Skin epidermis (tissue), 12 donors: ENCODE measurements at regions not wholly inside any gene's neighbourhood (a gene's known extent, or its start where the extent isn't known, plus 50 kb on each side); places are given as distances from the start of the nearest gene placed in this dataset.

ENCODE experiments used
- H3K27ac ChIP-seq, 21 experiments: fragments of 200-600 bp; sonication (generic) in 11 of 21; one replicate each; pipeline ENCODE4 v1.5.0; 2020; ENCODE audit warnings: mild to moderate bottlenecking in 3 of 21, inconsistent platforms in 2 of 21, moderate library complexity in 2 of 21
- H3K4me3 ChIP-seq, 7 experiments: fragments of 200-600 bp; sonication (generic) in 2 of 7; one replicate each; pipeline ENCODE4 v1.5.0; 2020; ENCODE audit warnings: inconsistent platforms in 2 of 7, mild to moderate bottlenecking in 2 of 7, moderate library complexity in 1 of 7

DNA sequence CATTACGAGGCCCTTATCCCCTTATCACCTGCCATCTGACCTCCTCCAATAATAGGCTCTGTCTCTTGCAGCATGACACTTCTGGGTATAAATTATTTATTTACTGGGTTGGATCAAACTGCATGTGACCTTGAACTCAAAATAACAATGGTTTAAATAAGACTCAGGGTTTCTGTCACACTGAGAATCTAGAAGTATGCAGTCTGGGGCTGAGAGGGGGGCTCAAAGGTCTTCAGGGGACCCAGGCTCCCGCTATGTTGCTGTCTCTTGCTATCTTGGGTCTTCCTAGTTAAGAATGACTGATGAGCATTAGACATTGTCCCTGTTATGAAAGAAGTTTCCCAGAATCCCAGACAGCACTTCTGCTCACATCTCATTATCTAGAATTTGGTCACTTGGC lies 133.5 kb downstream of the URB2 start:
- Histone ChIP-seq H3K4me3 (no peak overlapping the region), H3K27ac (no peak overlapping the region)

DNA sequence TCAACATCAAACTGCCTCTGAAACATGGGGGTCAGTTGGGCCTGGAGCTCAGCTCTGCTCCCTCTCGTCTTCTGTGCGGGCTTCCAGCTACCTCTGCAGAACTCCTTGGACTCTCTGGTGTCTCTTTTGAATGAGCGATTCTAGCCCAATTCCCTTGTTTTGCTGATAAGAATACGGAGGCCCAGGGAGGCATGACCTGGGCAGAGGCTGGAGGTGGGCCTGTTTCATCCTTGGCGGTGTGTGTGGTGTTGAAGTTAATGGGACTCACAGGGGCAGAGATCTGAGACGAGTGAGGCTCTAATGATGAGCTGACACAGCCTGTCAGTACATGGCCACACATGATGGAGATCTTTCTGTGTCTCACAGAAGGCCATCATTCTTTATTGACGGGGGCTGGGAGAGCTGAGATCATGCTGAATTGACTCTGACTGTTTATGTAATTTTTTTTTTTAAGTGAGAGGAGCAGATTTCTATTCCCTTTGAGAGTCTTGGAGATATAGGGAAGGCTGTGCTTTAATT lies 134.5 kb downstream of the URB2 start:
- no peak overlapping the region for H3K27ac ChIP-seq
- H3K4me3 ChIP-seq = no peak overlapping the region

DNA sequence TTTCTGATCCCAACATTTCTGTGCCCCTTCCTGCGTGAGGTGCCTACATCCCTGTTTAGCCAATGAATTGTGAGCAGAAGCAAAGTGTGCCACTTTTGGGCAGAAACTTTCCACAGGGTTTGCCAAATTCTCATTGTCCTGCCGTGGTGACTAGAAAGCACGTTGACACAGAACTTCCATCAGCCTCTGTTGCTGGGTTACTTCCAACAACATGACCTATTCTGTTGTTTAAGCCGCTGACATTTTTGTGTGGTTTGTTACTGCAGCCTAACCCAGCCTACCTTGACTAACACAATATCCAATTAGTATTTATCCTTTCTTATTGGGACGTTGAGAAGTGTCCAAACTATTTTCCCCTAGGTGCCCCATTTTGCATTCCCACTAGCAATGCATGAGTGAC lies 136.8 kb downstream of the URB2 start:
- Histone ChIP-seq H3K27ac (no peak overlapping the region), H3K4me3 (no peak overlapping the region)

DNA sequence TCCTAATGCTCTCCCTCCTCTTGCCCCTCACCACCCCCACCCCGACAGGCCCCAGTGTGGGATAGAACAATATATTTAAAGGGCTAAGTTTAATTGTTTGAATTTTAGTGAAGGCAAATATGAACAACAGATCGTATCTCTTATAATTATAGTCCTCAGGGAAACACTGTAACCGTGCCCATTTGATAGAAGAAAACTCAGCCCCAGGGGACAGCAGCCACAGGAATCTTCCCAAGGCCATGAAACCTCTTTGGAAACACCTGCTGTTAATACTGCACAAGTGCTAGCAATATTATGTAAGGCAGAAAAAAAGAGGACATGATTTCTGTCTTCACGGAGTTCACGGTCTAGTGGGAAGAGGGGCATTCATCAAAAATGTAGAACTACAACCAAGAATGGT lies 142.2 kb downstream of the URB2 start:
- Histone ChIP-seq H3K27ac (no peak overlapping the region), H3K4me3 (no peak overlapping the region)

DNA sequence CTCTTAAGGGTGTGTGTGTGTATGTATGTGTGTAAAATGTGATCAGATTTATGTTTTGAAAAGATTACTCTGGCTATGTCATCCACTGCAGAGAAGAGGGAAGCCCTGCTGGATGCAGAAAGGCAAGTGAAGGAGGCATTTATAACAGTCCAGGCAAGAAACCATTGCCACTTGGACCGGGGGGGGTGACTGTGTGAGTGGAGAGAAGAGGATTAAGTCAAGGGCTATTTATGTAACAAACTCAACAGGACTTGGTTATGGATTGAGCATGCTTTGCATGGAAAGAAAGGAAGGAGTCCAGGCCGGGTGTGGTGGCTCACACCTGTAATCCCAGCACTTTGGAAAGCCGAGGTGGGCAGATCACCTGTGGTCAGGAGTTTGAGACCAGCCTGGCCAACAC lies 143.0 kb downstream of the URB2 start:
- H3K4me3 ChIP-seq = no peak overlapping the region
- no peak overlapping the region for H3K27ac ChIP-seq

DNA sequence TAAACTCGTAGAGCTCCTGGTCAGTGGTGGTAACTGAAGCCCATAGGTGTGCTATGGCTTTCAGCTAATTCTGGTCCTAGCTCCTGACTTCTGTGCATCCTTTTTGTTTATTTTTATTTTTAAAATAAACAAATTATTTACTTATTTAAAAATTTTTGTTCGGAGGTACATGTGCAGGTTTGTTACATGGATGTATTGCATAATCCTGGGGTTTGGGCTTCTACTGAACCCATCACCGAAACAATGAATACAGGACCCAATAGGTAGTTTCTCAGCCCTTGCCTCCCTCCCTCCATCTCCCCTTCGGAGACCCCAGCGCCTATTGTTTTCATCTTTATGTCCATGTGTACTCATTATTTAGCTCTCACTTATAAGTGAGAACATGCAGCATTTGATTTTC lies 143.8 kb downstream of the URB2 start:
- no peak overlapping the region for H3K4me3 ChIP-seq
- no peak overlapping the region for H3K27ac ChIP-seq

DNA sequence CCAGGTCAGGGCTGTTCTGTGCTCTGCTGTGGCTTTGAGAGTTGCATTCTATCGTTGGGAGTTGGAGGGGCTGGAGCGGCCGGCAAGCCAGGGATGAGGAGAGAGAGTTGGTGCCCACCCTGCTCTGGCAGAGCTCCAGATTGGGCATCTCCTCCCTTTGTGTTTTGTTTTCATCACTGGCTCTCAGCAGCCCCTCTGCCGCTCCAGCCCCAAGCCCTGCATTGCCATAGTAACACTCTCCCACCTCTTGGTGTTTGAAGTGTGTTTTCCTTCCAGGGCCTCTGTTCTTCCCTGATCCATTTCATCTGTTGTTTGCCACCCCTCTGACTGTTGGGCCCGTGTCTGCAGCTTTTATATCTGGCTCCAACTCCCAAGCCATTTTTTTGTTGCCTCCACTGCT lies 152.7 kb downstream of the URB2 start:
- Histone ChIP-seq H3K27ac (no peak overlapping the region), H3K4me3 (no peak overlapping the region)

DNA sequence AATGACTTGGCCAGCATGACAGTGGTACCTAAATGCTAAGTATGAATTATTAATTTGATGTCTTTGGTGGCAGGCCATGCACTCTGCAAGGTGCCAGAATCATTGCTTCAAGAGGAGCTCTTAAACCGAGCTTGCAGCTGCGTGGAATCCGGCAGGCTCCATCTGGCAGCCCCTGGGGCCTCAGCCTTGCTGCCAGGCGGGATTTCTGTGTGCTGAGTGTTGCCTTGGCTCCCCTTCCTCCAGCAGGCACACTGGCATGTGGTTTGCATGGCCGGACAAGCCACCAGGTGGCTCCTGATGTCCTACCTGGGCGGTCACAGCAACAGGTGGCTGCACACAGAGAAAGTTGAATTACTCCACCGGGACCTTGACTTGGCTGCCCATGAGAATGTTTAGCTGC lies 155.4 kb downstream of the URB2 start:
- Histone ChIP-seq H3K27ac (no peak overlapping the region), H3K4me3 (no peak overlapping the region)

DNA sequence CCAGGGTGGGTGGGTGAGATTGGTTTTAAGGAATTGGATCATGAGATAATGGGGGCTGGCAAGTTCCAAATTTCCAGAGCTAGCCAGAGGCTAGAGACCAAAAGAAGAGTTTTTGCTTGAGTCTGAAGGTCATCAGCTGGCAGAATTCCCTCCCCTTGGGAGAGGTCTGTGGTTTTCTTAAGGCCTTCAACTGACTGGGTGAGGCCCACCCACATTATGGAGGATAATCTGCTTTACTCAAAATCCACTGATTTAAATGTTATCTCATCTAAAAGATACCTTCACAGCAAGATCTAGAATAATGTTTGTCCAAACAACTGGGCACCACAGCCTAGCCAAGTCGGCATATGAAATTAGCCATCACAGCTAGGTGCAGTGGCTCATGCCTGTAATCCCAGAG lies 156.4 kb downstream of the URB2 start:
- no peak overlapping the region for H3K27ac ChIP-seq
- no peak overlapping the region for H3K4me3 ChIP-seq

DNA sequence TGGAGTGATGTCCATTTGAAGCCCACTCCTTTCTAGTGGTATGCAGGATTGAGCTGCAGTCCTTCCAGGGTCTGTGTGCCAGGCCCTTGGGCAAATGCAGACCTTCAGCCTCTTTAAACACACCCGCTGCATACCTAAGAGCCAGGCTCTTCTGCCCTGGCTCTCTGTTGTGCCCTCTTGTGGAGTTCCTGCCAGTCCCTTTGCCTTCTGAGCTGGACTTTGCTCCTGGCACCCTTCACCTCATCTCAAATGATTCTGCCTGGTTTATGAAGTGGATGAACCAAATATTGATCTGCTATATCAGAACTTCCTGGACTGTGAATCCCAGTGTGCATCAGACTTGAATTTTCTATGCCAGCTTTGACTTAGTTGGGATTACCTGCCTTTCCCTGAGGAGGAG lies 158.8 kb downstream of the URB2 start:
- no peak overlapping the region for H3K27ac ChIP-seq
- no peak overlapping the region for H3K4me3 ChIP-seq

DNA sequence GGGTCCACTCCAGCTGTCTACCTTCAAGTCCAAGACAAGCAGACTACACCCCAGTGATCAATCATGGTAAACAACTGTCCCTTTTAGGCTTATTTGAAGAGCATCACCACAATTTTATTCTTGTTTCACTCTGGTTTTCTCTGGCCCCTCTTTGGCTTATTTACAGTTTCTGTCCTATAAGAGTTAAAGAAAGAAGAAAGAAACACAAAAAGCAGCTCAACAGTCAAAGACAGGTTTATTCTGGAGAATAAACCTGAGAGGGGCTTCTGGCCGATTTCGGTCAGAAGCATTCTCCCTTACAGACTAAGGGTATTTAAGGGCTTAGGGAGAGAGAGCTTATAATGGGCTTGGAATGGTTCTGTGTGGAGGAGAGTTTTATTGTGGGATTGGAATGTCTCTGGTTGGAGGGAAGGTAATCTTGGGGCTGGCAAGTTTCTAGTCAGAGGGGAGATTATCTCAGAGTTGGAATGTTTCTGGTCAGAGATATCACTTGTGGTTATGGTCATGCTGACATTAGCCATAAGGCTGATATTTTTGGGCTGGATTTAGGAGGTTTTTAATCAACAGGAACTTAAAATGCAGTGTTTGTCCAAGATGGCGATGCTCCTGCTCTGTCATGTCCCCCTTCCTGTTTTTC lies 161.0 kb downstream of the URB2 start:
- no peak overlapping the region for H3K27ac ChIP-seq
- H3K4me3 ChIP-seq = no peak overlapping the region

DNA sequence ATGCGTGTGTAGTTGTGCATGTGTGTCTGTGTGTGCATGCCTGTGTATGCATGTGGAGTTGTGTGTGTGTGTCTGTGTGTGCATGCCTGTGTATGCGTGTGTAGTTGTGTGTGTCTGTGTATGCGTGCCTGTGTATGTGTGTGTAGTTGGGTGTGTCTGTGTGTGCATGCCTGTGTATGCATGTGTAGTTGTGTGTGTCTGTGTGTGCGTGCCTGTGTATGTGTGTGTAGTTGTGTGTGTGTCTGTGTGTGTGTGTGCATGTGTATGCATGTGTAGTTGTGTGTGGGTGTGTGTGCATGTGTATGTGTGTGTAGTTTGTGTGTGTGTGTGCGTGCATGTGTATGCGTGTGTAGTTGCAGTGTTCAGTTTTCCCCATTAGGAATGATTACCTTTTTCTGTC lies 162.0 kb downstream of the URB2 start:
- Histone ChIP-seq H3K27ac (no peak overlapping the region), H3K4me3 (no peak overlapping the region)

DNA sequence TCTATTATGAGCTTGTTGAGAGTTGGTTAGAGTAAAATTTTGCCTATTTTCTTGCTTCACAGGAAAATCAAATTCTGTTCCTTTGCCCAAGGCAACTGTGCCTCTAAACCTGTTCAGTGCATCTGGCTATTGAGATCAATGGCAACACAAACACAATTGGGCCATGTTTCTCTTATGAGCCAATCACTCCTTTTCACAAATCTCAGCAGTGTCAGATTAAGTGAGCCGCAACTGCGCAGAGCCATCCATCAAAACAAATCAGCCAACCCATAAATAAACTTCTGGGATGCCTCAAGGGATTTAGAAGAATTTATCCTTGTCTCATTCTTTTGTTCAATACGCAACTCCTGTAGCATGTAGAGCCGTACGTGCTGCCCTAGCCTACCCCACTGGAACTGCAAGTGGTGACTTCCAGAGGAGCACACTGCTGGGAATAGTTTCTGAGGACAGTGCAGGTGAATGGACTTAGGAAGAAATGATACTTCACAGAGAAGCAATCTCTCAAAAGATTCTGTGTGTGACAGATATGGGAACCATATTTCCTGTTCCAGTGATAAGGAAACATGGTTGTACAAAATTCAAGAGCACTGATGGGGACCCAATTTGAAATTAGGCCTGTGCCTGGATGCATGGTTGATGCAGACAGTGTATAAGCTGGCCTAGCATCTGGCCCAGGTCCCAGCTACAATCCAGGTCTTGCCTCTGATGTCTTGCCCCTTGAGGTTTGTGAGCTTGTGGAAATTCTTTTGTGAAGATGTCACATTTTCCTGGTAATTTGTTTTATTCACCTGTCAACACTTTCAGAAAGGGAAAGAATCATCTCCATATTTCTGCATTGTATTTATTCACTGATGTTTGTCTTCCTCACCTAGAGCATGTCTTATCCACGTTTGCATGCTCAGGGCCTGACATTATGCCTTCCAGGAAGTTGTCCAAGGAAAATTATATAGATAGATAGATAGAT lies 166.2 kb downstream of the URB2 start:
- Histone ChIP-seq H3K27ac (no peak overlapping the region), H3K4me3 (no peak overlapping the region)

DNA sequence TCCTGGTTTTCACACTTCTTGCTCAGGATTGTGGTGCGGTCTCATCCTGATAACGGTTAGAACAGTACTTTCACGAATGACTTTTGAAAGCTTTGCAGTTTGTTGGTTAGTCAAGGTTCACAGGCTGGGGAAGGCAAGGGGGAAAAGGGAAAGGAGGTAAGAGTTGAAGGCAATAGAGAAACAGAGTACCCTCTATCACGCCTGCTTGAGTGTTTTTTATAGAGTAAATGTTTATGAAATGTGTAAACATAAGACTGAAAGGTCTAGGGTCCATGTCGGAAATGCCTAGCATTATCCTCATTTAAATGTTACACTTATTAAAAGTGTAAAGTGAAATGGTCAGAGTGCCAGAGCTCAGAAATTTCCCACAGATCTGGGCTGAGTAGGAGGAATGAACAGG lies 167.4 kb downstream of the URB2 start:
- Histone ChIP-seq H3K27ac (no peak overlapping the region), H3K4me3 (no peak overlapping the region)

DNA sequence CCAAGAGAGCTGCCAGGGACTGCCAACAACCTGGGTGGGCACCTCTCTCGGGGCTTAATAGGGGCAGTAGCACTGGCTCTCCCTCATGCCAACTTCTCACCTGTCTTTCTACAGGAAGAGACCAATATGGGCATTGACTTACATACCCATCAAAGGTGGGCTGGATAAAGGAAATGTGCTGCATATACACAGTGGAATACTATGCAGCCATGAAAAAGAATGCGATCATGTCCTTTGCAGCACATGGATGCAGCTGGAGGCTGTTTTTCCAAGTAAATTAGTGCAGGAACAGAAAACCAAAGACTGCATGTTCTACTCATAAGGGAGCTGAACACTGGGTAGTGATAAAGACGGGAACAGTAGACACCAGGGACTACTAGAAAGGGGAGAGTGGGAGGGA lies 172.5 kb downstream of the URB2 start:
- Histone ChIP-seq H3K4me3 (no peak overlapping the region), H3K27ac (no peak overlapping the region)

DNA sequence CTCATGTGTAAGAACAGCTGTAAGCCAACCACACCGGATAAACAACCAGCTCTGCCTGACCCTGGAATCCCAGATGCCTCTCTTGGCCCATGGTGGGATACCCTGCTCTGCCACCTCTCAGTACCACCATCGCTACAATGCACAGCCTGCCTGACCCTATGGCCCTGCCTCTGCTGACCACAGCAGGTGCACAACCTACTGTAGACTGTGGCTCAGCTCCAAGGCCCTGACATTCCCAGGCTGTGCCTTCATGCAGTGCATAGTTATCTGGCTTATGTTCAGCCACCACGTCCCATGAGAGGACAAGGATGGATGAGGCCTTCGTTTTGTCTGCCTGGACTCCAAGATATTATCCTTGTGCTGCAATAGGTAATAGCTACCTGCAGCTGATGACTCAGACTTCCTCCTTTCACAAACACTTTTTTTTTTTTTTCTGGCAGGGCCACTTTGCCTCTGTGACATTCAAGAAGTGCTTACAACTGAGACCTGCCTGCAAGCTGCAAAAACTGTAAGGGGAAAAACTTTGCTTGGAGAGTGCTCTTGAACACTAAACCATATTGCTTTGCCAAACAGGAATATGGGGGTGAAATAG lies 177.7 kb downstream of the URB2 start:
- Histone ChIP-seq H3K27ac (no peak overlapping the region), H3K4me3 (no peak overlapping the region)

DNA sequence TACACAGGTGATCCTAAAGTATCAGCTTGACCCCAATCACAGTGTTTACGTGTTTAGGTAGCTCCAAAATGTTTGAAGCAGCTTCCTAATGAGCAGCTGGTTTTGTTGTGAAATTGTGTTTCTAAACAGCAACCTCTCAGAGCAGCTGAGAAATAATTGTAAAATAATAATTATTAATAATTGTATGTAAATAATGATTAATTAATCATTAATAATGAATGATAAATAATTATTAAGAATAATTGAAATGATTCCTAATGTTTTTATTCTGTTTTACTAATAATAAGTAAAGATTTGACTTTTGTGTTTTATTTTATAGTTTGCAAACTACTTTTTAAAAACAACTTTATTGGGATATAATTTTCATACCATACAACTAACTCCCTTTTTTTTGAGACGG lies 182.2 kb downstream of the URB2 start:
- H3K4me3 ChIP-seq = no peak overlapping the region
- no peak overlapping the region for H3K27ac ChIP-seq

DNA sequence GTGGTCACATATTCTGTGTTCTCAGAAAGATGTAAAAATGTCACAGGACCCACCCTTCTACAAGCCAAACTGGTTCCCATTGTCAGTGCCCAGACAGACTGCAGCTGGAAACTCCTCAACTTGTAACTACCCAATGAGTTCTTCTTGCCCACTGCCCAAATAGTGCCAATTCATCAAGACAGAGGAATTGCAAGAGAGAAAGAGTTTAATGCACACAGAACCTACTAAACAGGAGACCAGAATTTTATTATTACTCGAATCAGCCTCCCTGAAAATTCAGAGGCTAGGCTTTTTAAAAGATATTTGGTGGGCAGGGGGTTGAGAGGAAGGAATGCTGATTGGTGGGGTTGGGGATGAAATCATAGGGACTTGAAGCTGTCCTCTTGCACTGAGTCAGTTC lies 184.1 kb downstream of the URB2 start:
- Histone ChIP-seq H3K4me3 (no peak overlapping the region), H3K27ac (no peak overlapping the region)

DNA sequence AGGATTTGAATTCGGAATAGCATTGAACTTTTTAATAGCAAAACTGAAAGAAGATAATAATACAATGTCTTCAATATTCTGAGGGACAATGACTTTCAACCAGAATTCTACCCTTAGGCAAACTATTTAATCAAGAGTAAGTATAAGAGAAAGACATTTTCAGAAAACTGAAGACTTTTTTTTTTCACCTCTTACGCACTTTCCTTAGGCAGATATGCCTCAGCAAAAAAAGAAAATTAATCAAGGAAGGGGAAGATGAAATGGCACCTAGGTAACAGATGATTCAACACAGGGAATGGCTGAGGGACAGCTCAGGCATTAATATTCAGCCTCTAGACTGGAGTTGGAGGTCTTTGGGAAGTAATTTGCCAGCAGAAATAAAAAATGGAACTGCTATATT lies 184.9 kb downstream of the URB2 start:
- H3K27ac ChIP-seq = no peak overlapping the region
- H3K4me3 ChIP-seq = no peak overlapping the region

DNA sequence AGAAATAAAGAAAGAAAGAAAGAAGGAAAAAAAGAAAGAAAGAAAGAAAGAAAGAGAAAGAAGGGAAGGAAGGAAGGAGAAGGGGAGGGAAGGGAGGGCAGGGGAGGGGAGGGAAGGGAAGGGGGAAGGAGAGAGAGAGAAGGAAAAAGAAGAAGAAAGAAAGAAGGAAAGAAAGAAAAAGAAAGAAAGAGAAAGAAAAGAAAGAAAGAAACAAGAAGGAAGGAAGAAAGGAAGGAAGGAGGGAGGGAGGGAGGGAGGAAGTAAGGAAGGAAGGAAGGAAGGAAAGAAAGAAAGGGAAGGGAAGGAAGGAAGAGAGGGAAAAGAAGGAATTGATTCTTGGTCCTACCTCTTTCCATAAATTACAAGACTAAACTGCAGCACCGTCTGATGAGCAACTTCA lies 186.1 kb downstream of the URB2 start:
- H3K27ac ChIP-seq = no peak overlapping the region
- H3K4me3 ChIP-seq = no peak overlapping the region

DNA sequence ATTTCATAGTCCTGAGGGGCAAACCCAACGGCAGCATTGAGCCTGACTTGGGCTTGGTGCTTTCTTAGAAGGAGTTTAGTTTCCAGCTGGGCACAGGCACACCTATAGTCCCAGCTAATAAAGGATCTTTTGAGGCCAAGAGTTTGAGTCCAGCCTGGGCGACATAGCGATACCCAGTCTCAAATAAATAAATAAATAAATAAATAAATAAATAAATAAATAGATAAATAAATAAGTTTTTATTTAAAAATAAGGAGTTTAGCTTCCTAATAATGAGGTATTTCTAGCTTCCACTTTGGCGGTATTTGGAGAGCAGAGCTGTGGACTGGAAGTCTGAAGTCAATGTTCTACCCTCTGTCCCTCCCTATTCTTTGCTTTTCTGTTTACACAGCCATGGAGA lies 186.6 kb downstream of the URB2 start:
- H3K27ac ChIP-seq = no peak overlapping the region
- H3K4me3 ChIP-seq = no peak overlapping the region
